Cardiac muscle cell (in vitro differentiated cells and primary cell): ENCODE measurements at regions not wholly inside any gene's neighbourhood (a gene's known extent, or its start where the extent isn't known, plus 50 kb on each side); places are given as distances from the start of the nearest gene placed in this dataset.

ENCODE experiments used
- DNase-seq, 2 donors: peaks; one replicate each; pipeline versions ENCODE4 v3.0.0 to v3.0.0-alpha.2; 2010 to 2017; ENCODE audit warnings: low read depth in 1 of 2, low spot score in 1 of 2
- H3K27ac ChIP-seq: fragments of 200-600 bp; sonication (generic); 2 replicates; pipeline ENCODE4 v1.5.1; 2016
- H3K27me3 ChIP-seq: fragments of 200-600 bp; sonication (generic); 2 replicates; pipeline ENCODE4 v1.6.0; 2016; ENCODE audit warnings: control low read depth
- H3K36me3 ChIP-seq: fragments of 200-600 bp; sonication (generic); 2 replicates; pipeline ENCODE4 v1.5.1; 2016; ENCODE audit warnings: control low read depth
- H3K4me1 ChIP-seq: fragments of 200-600 bp; sonication (generic); 2 replicates; pipeline ENCODE4 v1.8.1; 2017; ENCODE audit warnings: low read depth, mild to moderate bottlenecking, mixed run types
- H3K4me3 ChIP-seq: fragments of 200-600 bp; sonication (generic); 2 replicates; pipeline ENCODE4 v1.5.1; 2016; ENCODE audit warnings: mild to moderate bottlenecking
- H3K9me3 ChIP-seq: fragments of 200-600 bp; sonication (generic); 2 replicates; pipeline ENCODE4 v1.5.1; 2017; ENCODE audit warnings: low read depth, mild to moderate bottlenecking, control low read depth
- TF ChIP-seq, protein P1 (sequence below): IDR thresholded peaks from 2 replicates; pipeline ENCODE4 v1.5.1; 2012; ENCODE audit warnings: low read depth, mild to moderate bottlenecking, low read length

DNA sequence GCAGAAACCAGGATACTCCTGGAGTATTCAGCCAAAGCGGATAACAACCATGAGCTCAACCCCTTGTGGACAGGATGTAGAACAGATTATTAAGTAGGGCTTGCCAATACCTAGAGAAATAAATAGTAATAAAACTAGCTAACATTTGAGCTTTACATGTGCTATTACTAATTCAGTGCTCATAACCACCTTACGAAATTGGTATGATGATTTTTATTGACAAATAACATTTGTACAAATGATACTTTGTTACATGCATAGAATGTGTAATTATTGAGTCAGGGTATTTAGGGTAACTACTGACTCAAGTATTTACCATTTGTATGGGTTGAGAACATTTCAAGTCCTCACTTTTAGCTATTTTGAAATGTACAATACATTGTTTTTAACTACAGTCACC is 287.9 kb downstream of the CDC5L start:
- H3K27ac ChIP-seq = no peak overlapping the region
- no peak overlapping the region for H3K4me3 ChIP-seq
- no peaks in the 10 kb centered on the region for H3K9me3 ChIP-seq
- no peaks in the 10 kb centered on the region for H3K27me3 ChIP-seq
- H3K36me3 ChIP-seq = no peaks in the 10 kb centered on the region
- H3K4me1 ChIP-seq = no peaks in the 10 kb centered on the region
- DNase-seq = no peak
- TF ChIP-seq, protein P1, sequence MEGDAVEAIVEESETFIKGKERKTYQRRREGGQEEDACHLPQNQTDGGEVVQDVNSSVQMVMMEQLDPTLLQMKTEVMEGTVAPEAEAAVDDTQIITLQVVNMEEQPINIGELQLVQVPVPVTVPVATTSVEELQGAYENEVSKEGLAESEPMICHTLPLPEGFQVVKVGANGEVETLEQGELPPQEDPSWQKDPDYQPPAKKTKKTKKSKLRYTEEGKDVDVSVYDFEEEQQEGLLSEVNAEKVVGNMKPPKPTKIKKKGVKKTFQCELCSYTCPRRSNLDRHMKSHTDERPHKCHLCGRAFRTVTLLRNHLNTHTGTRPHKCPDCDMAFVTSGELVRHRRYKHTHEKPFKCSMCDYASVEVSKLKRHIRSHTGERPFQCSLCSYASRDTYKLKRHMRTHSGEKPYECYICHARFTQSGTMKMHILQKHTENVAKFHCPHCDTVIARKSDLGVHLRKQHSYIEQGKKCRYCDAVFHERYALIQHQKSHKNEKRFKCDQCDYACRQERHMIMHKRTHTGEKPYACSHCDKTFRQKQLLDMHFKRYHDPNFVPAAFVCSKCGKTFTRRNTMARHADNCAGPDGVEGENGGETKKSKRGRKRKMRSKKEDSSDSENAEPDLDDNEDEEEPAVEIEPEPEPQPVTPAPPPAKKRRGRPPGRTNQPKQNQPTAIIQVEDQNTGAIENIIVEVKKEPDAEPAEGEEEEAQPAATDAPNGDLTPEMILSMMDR = no peak

DNA sequence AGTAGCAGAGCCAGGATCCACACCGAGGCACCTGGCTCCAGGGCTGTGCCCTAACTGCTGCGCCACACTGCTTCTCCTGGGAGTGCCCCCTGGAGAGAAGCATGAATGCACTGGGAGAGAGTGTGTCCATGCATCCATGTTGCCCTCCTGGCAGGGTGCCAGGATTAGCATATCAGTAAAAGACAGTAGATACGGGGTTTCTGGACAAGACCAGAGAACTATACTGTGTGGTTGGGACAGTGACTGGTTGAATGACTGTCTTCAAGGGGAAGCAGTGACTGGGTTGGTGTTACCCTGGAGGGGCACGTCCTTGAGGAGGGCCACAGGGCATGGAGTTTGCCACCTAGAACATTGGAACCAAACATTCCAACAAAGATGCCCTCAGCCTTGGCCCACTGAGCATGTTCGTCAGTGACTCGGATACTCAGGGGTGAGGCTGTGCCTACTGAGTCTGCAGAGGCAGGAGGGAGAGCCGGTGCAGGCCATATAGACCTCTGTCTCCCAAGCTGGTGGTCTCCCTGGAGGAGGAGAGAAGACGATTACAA is 288.8 kb downstream of the CDC5L start:
- Histone ChIP-seq H3K4me3 (no peak overlapping the region), H3K27ac (no peak overlapping the region), H3K9me3 (no peaks in the 10 kb centered on the region), H3K27me3 (no peaks in the 10 kb centered on the region), H3K4me1 (no peaks in the 10 kb centered on the region), H3K36me3 (no peaks in the 10 kb centered on the region)
- no peak for DNase-seq
- TF ChIP-seq, protein P1 = no peak

DNA sequence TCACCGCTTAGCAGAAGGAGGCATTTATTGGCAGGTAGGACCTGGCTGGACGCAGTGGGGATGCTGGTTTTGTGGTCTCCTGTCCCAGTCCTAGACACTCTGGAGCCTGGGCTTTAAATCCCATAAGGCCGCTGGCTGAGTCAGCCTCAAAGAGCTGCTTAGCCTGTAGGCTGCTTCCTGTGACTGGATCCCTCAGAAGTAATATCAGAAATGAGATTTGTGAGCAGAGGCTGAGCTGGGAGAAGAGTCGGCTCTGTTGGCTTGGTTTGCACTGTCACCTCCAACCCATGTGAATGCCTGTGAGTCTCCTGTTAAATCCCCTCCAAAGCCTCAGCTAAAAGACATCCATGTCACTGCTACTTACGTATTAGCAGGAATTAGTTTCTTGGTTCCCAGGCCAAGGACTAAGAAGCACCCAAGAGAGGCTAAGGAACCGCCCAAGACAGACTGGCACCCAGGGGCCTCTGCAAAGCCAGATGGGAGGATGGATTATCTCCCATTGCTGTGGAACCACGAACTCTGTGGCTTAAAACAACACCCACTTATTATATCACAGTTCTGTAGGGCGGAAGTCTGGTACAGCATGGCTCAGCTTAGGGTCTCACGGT is 289.4 kb downstream of the CDC5L start:
- Histone ChIP-seq H3K9me3 (no peaks in the 10 kb centered on the region), H3K27me3 (no peaks in the 10 kb centered on the region), H3K36me3 (no peaks in the 10 kb centered on the region), H3K4me3 (no peak overlapping the region), H3K27ac (no peak overlapping the region), H3K4me1 (peaks cover 4% of the 10 kb centered on the region)
- TF ChIP-seq, protein P1 = no peak
- peak in 1 of 2 donors; percentile 14 for DNase-seq

DNA sequence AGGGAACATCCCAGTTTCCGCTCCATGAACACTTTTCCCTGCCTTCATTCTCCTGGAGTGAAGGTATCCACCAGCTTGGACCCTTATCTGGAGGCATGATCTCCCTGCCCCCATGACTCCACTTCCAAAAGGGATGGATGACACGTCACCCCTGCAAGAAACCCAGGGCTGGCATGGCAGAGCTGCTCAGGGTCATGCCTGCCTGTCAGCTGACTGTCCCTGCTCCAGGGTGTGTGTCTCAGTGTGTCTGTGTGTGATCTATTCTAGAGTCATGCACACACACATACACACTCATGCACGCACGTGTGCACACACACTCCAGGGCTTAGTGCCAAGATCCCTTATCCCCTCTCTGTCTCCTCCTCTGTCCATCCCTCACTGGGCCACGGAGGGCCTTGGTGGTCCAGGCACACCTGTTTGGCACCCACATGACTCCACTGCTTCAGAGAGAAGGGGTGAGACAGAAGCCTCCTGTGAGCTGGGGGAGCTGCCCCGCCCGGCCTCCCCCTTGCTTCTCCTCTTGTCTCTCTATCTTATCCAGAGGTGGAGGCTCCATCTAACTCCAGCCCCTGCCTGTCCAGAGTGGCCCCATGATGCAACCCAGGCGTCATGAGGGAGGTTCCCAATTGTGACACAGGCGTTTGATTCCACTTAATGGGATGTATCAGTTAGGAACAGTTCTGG is 290.9 kb downstream of the CDC5L start:
- H3K9me3 ChIP-seq = no peaks in the 10 kb centered on the region
- H3K36me3 ChIP-seq = no peaks in the 10 kb centered on the region
- TF ChIP-seq, protein P1 = no peak
- no peak overlapping the region for H3K27ac ChIP-seq
- no peak for DNase-seq
- H3K27me3 ChIP-seq = no peaks in the 10 kb centered on the region
- peaks cover 8% of the 10 kb centered on the region for H3K4me1 ChIP-seq
- H3K4me3 ChIP-seq = no peak overlapping the region

DNA sequence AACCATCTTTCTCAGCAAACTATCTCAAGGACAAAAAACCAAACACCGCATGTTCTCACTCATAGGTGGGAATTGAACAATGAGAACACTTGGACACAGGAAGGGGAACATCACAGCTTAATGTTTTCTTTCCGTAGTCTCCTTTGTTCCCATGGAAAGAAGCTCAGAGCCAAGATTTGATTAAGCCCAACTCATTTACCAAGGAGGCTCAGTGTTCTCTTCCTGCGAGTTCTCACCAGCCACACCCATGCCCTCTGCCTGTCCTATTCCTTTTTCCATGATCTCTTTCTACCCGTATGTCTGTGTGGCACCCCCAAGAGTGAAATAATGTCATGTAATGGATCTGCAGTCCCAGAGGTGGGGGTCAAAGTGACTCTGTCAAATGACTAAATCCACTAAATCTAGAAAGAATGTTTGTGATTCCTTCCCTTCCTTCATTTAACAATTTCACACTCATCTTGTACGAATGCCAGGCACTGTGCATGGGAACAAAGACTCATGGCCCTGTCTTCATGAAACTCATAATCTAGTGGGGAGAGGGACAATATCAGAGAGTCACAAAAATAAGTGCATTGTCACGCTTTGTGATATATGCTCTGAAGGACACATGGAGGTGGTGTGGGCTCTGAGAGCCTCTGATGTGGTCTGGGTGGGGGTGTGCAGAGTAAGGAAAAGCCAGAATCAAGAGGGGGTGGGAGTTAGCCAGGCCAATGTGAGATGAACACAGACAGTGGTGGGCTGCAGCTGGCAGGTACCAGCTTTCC is 292.1 kb downstream of the CDC5L start:
- Histone ChIP-seq H3K4me3 (no peak overlapping the region), H3K36me3 (no peaks in the 10 kb centered on the region), H3K4me1 (peaks cover 8% of the 10 kb centered on the region), H3K27ac (no peak overlapping the region), H3K9me3 (no peaks in the 10 kb centered on the region), H3K27me3 (no peaks in the 10 kb centered on the region)
- no peak for DNase-seq
- TF ChIP-seq, protein P1 = no peak
